ENCODE measurements at regions not wholly inside any gene's neighbourhood (a gene's known extent, or its start where the extent isn't known, plus 50 kb on each side); places are given as distances from the start of the nearest gene placed in this dataset.

DNA sequence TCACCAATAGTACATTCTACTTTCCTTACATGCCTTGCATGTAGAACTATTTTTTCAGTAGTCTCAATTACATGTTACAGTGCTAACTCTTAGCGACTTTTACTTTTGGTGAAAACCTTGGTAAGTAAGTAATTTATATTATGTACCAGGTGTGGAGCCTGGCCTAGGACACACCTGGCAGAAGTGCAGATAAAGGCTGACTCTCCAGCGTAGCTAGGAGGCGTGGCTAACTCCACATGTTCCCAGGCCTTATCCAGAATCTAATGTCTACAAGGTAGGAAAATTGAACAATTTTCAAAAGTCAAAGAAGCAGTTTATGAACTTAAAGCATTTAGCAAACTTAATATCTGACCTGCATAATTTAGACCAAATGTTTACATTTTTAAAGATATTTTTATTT is 157.4 kb downstream of the DHRS2 start:
- TF ChIP-seq, protein P1, sequence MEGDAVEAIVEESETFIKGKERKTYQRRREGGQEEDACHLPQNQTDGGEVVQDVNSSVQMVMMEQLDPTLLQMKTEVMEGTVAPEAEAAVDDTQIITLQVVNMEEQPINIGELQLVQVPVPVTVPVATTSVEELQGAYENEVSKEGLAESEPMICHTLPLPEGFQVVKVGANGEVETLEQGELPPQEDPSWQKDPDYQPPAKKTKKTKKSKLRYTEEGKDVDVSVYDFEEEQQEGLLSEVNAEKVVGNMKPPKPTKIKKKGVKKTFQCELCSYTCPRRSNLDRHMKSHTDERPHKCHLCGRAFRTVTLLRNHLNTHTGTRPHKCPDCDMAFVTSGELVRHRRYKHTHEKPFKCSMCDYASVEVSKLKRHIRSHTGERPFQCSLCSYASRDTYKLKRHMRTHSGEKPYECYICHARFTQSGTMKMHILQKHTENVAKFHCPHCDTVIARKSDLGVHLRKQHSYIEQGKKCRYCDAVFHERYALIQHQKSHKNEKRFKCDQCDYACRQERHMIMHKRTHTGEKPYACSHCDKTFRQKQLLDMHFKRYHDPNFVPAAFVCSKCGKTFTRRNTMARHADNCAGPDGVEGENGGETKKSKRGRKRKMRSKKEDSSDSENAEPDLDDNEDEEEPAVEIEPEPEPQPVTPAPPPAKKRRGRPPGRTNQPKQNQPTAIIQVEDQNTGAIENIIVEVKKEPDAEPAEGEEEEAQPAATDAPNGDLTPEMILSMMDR (IDR thresholded peaks at IDR 0.05; ENCODE audit: unreplicated experiment): no peak
- Mint-ChIP-seq H3K27me3 (ENCODE audit: unreplicated experiment) (peaks cover 55% of the 10 kb centered on the region), H3K4me3 (ENCODE audit: low read depth, unreplicated experiment) (no peak overlapping the region), H3K9me3 (ENCODE audit: low read depth, unreplicated experiment) (peaks cover 2% of the 10 kb centered on the region), H3K36me3 (ENCODE audit: insufficient read depth, unreplicated experiment) (no peaks in the 10 kb centered on the region), H3K27ac (ENCODE audit: unreplicated experiment) (no peak overlapping the region), H3K4me1 (ENCODE audit: low read depth, unreplicated experiment) (no peaks in the 10 kb centered on the region)
- no peak for DNase-seq
- intact Hi-C loops (cut with micrococcal nuclease; ENCODE audit: unreplicated experiment): no loop called here
- CTCF ChIA-PET: no interaction called here
- no TSS peak for BruUV-seq (replicated peaks)

DNA sequence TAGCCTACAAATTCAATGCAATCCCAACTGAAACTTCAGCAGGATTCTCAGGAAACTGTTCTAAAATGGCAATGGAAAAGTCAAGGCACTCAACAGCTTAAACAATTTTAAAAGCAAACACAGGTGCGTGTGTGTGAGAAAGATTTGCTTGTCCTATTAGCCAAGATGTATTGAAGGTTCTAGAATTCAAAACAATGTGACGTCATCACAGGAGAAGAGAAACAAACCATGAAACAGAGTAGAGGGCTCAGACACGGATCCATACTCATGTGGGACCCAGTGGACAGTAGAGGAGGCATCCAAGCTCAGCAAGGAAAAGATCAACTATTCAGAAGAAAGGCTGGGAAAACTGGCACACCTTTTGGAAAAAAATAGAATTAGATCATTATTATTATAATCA is 152.8 kb upstream of the DHRS4 start:
- intact Hi-C loops (cut with micrococcal nuclease; ENCODE audit: unreplicated experiment): no loop called here
- H3K27me3 Mint-ChIP-seq (ENCODE audit: unreplicated experiment): peaks cover 44% of the 10 kb centered on the region
- CTCF ChIA-PET: no interaction called here
- no TSS peak for BruUV-seq (replicated peaks)
- H3K36me3 Mint-ChIP-seq (ENCODE audit: insufficient read depth, unreplicated experiment): no peaks in the 10 kb centered on the region
- H3K4me3 Mint-ChIP-seq (ENCODE audit: low read depth, unreplicated experiment): no peak overlapping the region
- no peak overlapping the region for H3K27ac Mint-ChIP-seq (ENCODE audit: unreplicated experiment)
- H3K4me1 Mint-ChIP-seq (ENCODE audit: low read depth, unreplicated experiment): no peaks in the 10 kb centered on the region
- TF ChIP-seq, protein P1 (IDR thresholded peaks at IDR 0.05; ENCODE audit: unreplicated experiment): no peak
- no peak for DNase-seq
- peaks cover 8% of the 10 kb centered on the region for H3K9me3 Mint-ChIP-seq (ENCODE audit: low read depth, unreplicated experiment)

DNA sequence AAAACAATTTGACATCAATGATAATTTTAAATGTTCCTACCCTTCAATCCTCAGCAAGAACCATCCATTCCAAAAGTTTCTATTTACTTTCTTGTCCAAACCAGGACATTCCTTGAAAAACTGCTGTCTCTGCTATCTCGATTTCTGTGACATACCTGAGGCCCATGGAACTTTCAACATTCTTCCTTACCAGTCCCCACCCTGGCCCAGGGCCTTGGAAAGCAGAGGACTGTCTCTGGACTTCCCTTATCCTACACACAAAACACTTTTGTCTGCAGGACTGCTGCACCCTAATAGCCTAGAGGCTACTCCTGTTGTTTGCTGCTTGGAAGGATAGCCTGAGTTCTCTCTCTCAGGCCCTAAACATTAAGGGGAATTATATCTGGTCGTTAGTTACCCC is 151.8 kb upstream of the DHRS4 start:
- intact Hi-C loops (cut with micrococcal nuclease; ENCODE audit: unreplicated experiment): no loop called here
- TF ChIP-seq, protein P1 (IDR thresholded peaks at IDR 0.05; ENCODE audit: unreplicated experiment): no peak
- H3K4me3 Mint-ChIP-seq (ENCODE audit: low read depth, unreplicated experiment): no peak overlapping the region
- peaks cover 42% of the 10 kb centered on the region for H3K27me3 Mint-ChIP-seq (ENCODE audit: unreplicated experiment)
- peaks cover 8% of the 10 kb centered on the region for H3K9me3 Mint-ChIP-seq (ENCODE audit: low read depth, unreplicated experiment)
- no TSS peak for BruUV-seq (replicated peaks)
- DNase-seq: no peak
- H3K36me3 Mint-ChIP-seq (ENCODE audit: insufficient read depth, unreplicated experiment): no peaks in the 10 kb centered on the region
- H3K27ac Mint-ChIP-seq (ENCODE audit: unreplicated experiment): no peak overlapping the region
- no peaks in the 10 kb centered on the region for H3K4me1 Mint-ChIP-seq (ENCODE audit: low read depth, unreplicated experiment)
- CTCF ChIA-PET: interaction anchor here (0.7 kb wide), 1 partner anchor 12 kb away, joined by 3 read pairs; no protein-coding TSS in a partner anchor

DNA sequence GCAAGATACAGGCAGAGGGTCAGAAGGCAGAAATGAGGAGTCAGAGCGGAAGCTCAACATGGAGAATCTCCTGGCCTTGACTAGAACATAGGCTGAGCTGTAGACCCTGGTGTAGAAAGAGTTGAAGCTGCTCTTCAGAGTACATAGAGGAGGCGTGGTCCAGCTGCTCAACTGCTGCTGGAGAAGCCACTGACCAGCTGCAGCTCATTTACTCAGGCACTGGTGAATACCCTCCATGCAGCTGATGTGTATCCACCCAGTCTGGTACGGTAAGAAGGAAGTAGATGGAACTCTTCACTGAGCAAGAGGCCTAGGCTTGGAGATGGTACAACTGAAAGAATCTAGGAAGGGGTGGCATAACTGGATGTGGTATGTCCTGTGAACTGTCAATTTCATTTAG is 148.8 kb upstream of the DHRS4 start:
- CTCF ChIA-PET: interaction anchor here (1.3 kb wide), 1 partner anchor 106 kb away, joined by 3 read pairs; no protein-coding TSS in a partner anchor
- H3K4me1 Mint-ChIP-seq (ENCODE audit: low read depth, unreplicated experiment): no peaks in the 10 kb centered on the region
- TF ChIP-seq, protein P1 (IDR thresholded peaks at IDR 0.05; ENCODE audit: unreplicated experiment): no peak
- intact Hi-C loops (cut with micrococcal nuclease; ENCODE audit: unreplicated experiment): no loop called here
- peaks cover 6% of the 10 kb centered on the region for H3K9me3 Mint-ChIP-seq (ENCODE audit: low read depth, unreplicated experiment)
- H3K36me3 Mint-ChIP-seq (ENCODE audit: insufficient read depth, unreplicated experiment): no peaks in the 10 kb centered on the region
- no peak for DNase-seq
- H3K27me3 Mint-ChIP-seq (ENCODE audit: unreplicated experiment): peaks cover 27% of the 10 kb centered on the region
- H3K27ac Mint-ChIP-seq (ENCODE audit: unreplicated experiment): no peak overlapping the region
- H3K4me3 Mint-ChIP-seq (ENCODE audit: low read depth, unreplicated experiment): no peak overlapping the region
- no TSS peak for BruUV-seq (replicated peaks)

Measured in Calu3 (cell line).